Esophagus mucosa (tissue), 1 donor: ENCODE measurements at regions not wholly inside any gene's neighbourhood (a gene's known extent, or its start where the extent isn't known, plus 50 kb on each side); places are given as distances from the start of the nearest gene placed in this dataset.

Experiments used
- ATAC-seq: fragments of 200-7000 bp; cut with Tn5 transposase; one replicate; pipeline ENCODE4 v1.9.1; 2020
- donor health status: DM: yes; HTN: yes; CAD: no.

DNA sequence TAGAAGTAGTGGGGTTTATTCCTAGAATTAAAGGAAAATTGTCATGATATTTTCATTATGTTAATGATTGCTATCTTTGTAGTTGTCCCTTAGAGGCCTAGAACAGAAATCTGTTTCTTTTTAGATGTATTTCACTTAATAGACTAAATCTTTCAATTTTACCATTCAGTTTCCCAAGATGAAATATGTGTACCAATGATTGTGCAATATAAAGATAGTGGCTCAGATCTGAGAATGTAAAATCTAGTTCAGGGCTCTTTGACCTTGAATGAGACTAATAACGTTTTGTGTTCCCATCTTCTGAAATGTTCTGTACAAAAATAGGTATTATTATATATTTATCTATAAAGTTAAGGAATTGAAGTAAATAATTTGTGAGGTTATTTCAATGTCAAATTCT, 947.9 kb downstream of the DTWD2 start:
- no peak for ATAC-seq

DNA sequence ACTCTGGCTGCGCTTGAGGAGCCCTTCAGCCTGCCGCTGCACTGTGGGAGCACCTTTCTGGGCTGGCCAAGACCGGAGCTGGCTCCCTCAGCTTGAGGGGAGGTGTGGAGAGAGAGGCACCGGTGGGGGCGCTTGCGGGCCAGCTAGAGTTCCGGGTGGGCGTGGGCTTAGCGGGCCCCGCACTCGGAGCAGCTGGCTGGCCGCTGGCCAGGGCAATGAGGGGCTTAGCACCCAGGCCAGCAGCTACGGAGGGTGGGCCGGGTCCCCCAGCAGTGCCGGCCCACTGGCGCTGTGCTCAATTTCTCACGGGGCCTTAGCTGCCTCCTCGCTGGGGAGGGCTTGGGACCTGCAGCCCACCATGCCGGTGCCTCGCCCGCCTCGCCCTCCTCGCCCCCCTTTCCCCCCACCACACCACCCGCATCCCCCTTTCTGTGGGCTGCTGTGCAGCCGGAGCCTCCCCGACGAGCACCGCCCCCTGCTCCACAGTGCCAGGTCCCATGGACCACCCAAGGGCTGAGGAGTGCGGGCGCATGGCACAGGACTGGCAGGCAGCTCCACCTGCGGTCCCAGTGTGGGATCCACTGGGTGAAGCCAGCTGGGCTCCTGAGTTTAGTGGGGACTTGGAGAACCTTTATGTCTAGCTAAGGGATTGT, 954.5 kb downstream of the DTWD2 start:
- ATAC-seq, result no peak

DNA sequence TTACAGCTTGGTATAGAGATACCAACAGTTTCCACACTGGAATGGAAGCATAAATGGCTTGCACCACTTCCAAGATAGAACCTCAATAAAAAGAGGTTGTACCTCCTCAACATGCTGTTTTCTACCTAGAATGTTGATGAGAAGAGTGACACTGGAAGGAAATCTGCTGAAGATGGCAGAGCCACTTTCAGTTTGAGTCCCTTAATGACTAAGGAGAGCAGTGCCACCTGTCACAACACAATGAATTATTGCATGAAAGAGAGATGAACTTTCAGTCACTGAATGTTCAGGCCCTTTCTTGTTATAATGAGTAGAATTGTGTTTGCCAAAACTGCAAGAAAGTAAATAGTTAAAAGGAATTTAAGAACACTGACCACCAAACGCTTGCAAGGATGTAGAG, 958.5 kb downstream of the DTWD2 start:
- ATAC-seq, result no peak

DNA sequence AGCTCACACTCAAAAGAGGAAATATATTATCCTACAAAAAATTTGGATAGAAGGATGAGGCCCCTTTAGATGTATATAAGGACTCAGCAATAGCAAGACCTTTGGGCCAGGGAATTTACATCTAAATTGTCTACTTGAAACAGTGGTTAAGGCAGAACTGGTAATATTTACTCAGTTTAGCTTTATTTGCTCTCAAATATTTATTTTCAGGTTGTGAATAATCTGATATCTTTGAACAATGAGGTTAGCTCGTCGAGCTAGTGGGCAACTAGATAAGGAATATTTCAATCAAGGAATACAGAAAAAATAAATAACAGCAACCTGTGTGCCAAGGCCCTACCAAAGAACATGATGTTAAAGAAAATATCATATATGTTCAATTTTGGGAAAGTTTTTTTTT, 966.3 kb downstream of the DTWD2 start:
- no peak for ATAC-seq

DNA sequence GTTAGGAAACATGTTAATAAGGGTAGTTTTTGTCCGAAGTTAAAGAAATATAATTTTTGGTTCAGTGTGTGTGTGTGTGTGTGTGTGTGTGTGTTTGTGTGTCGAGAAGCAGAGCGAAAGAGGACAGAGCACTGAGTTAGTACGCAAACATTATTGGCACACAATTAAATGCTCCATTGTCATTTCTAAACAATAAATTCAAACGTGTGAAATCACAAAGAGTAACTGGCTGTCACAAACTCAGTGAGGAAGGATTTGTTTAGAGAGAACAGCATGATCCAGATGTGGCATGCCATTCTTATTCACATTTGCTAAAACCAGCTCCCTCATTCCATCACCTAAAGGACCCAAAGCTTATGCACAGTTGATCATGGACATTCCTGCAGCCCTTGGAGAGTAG, 970.8 kb downstream of the DTWD2 start:
- no peak for ATAC-seq

DNA sequence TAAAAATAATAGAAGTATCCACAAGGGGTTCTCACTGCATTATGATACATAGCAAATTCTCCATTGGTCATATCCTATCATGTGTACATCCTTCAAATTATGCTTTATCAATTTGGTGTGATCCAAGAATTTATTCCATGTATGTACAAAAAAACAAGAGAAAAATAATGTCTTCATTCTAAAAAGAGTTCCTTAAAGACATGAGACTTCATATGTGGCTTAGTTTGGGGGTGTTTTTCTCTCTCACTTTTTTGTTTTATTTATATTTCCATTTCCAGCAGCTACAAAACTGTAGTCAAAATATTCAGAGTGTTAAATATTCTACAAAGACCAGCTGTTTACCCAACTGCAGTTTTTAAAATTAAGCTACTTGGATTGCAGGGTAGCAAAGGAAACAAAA, 972.0 kb downstream of the DTWD2 start:
- ATAC-seq, result no peak

DNA sequence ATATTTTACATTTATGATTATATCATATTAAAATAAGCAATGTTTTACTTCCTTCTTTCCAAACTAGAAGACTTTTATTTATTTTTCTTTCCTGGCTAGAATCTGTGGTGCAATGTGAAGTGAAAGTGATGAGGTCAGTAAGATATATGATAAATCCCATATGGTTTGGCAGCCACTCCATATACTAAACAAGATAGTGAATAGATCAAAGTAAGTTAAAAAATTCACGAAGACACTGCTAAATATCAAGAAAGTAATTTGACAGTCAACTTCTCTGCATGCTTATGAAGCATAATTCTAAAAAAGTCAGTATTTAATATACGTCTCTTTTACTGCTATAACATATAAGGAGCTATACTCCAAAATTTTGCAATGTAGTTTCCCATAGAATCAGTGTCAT, 972.8 kb downstream of the DTWD2 start:
- ATAC-seq, result no peak

DNA sequence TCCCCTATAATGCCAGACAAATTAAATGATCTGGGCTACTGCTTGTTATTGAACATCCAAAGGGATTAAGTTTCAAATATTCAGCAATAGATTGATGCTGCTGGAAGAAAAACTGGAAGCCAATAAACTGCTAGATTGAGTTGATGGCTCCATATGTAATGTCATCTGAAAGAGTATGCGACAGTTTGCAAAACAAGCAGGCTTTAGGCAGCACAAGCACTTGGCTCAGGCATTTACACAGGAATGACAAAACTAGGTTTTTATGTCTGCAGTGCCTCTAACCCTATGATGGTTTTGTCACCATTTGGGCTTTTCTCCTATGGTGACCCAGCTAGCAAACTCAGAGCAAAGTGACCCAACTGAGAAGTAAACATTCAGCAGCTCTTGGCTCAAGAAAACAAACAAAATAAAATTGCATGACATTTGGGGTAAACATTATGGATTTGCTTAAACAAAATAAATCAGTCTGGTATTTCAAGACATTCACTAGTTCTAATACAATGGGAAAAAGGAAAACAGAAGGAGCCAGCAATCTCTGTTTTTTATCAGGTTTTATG, 978.5 kb downstream of the DTWD2 start:
- ATAC-seq, result no peak

DNA sequence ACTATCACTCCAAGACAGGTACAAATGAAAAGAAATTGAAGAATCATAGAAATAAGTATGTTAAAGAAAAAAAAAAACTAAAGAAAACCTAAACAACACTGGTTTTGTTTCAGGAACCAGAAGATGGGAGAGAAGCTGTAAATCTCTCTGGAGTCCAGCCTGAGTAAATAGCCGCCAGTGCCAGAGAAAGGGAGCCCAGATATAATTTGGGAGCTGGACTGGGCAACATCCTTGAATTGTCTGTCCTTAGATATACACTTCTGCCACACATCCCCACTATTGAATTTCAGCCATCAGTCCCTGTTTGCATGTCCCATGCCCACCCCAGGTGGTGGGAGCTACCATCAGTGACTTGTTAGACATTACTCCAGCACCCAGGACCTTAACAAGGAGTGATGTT, 979.6 kb downstream of the DTWD2 start:
- ATAC-seq, result no peak

DNA sequence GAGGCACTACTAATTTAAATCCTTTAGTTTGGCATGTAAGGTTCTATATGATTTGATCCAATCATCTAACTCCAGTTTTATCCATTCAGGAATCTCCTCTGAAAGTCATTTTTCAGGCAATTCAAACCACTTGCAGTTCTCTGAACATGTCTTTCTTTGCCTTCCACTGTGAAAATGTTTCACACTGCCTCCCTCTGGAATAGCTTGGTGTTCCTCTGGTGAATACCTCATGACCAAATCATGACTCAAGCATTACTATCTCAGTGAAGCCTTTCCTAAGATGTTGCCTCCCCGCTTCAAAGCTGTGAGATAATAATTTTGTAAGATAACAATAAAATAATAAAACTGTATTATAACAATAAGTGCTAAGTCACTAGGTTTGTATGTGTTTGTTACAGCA, 981.1 kb downstream of the DTWD2 start:
- no peak for ATAC-seq

DNA sequence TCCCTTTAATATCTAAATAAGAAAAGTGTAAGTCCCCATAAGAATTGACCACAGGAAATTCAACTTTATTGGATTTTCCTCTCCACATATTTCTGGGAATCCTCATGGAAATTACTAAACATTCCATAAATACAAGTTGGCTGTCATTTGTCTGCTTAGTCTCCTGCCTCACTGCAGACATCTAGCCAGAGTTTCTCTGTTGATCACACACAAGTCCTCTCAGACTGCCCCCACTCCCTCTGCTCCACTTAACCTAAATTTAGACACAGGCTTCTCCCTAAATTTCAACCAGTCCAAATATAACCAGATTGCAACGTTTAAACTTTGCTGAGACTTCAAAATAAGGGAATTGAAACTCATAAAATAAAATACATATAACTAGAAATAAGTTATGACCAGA, 982.1 kb downstream of the DTWD2 start:
- ATAC-seq, result no peak

DNA sequence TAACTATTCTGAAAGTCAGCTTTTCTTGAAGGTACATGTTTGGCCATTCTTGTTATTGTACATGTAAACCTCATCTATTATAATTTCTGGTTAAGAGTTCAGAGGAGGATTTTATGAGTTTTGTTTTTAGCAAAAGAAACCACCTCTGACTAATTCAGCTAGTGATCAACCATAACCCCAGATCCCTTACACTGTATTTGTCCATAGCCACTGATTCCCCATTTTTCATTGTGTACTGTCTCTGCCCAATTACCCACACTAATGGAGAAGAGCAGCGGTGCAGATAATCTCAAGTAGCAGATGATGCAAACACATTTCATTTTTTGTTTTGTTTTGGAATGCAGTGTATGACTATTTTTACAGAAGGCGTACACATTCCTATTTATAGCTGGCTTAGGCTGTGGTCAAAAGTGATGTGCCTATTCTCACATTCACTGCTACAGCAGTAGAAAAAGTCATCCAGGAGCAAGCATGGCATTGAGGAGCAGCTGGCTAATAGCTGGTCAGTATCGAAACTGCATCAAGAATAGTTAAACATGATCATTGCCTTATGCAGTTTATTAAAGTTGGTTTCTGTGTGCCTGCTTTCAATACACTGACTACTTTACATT, 988.3 kb downstream of the DTWD2 start:
- ATAC-seq, result no peak

DNA sequence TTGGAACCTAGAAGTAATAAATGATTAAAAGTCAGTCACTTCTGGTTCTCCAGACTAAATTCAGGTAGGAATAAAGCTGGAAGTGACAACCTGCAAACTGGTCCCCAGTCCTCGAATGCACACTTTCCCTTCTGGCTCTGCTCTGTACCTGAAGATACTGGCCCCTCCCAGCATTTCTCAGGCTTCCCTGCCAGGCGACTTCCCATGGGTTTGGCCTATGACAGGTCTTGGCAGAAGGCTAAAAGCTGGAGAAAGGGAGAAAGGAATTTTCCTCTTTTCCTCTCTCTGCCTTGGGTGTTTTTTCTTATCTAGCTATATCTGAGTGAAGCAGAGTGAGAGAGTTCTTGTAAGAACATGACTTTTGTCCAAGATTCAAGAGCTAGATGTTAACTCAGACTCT, 1005.7 kb downstream of the DTWD2 start:
- ATAC-seq, result no peak

DNA sequence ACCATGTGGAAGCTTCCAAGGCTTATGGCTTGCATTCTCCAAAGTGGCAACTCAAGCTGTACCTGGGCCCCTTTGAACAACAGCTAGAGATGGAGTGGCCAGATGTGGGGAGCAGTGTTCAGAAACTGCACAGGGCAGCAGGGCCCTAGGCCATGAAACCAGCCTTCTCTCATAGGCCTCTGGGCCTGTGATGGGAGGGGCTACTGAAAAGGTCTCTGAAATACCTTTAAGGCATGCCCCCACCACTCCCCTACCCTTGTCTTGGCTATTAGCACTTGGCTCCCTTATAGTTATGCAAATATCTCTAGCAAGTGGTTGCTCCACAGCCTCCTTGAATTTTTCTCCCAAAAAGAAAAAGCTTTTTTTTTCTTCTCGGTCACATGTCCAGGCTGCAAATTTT, 1014.6 kb downstream of the DTWD2 start:
- ATAC-seq, result no peak

DNA sequence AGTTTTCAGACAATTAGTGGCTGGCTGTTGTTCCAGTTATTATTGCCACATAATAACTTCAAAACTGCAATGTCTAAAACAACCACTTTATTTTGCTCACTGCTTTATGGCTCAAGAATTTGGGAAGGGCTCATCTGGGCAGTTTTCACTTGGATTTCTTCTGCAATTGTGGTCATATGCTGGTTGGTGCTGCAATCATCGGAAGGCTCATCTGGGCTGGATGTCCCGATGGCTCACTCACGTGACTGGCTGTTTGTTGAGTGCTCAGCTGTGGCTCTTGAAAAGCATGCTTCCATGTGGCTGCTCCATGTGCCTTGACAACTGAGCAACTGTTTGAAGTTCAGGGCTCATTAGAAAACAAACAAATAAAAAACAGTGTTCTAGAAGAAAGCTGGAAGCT, 1032.5 kb downstream of the DTWD2 start:
- ATAC-seq, result no peak

DNA sequence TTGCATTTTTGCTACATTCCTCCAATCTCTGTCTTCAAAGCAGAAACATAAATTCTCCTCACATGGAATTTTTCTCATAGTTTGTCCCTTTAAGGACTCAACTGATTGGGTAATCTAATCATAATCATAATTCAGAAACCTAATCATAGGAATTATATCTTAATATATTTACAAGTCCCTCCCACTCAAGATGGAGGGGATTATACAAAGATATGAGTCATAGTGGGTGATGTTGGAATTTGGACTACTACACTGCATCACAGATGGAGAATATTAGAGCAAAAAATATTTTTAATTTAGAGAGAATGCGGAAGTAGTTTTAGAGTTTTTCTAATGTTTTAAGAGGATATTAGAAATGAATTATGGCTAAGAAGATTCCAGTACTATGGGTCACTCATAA, 1034.0 kb downstream of the DTWD2 start:
- ATAC-seq, result no peak

DNA sequence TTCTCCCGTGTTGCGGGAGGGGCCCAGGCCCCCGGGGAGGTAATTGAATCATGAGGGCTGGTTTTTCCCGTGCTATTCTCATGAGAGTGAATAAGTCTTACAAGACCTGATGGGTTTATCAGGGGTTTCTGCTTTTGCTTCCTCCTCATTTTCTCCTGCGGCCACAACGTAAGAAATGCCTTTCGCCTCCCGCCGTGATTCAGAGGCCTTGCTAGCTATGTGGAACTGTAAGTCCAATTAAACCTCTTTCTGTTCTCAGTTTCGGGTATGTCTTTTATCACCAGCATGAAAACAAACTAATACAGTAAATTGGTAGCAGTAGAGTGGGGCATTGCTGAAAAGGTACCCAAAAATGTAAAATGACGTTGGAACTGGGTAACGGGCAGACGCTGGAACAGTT, 1035.1 kb downstream of the DTWD2 start:
- no peak for ATAC-seq

DNA sequence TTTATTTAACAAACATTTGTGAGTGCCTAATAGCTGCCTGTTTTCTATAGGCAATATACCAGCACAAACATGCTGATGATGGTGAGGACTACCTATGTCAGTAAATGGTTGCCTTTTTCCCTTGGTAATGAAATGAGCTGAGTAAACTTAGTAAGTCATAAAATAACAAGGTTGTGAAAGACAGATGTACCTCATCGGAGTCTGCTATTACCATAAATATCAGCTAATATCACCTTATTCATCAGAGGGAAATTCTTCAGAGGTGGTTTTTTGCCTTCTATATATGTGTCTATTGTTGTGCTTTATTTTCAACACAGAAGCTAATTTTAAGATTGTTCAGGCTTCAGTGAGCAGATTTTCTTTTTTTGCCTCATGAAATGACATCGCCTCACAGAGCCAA, 1040.5 kb downstream of the DTWD2 start:
- ATAC-seq, result no peak

DNA sequence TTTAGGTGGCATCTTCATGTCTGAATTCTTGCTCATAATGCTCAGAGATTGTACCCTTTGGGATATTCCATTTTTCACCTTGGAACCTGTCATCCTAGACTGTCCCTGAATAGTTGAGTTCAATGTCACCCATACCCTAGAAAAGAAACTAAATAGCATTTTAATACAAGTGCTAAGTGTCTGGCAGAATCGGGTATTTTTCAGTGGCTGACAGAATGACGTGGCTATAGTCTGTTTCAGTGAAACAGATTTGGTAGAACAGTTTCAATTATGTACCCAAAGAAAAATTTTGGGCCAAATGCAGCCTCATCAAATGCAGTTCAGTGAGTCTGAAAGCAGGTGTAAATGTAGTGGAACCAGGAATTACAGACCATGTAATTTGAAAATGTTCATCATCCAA, 1041.2 kb downstream of the DTWD2 start:
- ATAC-seq, result no peak

DNA sequence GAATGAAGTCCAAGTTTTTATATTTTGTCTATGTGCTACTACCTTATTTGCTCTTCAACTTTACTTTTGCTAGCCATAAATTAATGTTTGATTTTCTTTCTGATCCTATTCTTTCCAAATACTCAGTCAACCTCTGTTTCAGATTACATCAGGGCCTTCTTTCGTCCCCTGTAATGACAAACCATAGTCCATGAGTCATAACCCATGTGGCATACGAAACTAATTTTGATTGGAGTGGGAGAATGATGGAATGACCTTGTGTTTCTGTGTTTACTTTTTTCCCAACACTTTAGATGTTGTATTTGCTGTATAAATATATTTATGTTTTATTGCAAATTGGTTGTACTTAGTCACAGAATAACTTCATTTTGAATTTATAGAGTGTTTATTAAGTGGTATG, 1043.1 kb downstream of the DTWD2 start:
- ATAC-seq, result no peak

DNA sequence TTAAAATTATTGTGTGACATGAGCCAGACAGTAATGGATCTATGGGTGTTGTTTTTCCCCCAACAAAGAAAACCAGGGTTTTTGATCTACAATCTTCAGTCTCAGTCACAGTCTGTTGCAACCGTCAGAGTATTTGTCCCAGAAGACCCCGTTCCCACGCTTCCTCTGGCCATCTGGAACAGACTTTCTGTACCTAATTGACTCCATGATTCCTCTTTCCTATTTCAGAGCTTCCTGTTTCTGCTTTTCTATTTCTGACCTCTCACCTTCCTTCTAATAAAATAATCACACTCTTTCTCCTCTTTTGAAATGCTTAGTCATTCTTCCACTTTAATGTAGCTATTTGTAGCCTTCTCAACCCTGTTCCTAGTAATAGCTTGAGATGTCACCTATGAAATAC, 1044.8 kb downstream of the DTWD2 start:
- ATAC-seq, result no peak

DNA sequence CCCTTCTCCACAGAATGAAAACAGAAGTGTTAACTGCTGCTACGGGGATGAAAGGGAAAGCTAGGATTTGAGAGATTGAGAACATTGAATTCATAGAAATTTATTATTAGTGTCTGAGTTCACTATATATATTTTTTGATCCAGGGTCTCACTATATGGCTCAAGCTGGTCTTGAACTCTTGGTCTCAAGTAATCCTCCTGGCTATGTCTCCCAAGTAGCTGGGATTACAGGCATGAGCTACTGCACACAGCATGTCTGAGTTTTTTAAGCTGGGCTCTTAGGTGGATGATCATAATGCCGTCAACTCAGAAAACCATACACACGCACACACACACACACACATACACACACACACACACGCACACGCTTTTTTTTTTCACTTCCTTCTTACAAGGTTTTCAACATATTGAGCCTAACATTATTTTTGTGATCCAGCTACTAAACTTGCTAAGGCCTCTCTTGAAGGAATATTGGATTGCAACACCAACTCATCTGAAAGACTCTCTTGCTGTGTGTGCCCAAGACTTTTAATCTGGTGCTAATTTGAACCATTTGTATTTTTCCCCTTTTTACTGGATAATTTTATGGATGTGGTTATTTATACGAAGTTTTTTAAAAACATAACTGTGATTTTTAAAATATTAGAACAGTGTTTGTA, 1045.4 kb downstream of the DTWD2 start:
- no peak for ATAC-seq

DNA sequence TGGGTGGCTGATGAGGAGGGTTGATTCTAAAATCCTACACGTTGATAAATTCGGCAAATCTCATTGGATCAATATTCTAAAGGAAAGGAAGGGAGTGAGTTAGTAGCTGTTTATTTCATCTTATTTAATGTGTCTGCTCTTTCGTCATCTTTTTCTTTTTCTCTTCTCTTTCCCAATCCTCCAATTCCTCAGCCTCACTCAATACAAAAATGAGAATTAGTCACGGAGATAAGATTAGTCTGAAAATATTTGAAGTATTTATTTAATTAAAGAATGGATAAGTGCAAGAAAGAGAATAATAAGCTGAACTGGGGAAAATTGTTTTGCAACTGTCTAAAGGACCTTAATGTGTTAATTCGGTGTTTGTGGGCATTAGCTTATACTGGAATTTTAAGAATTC, 1095.1 kb downstream of the DTWD2 start:
- no peak for ATAC-seq

DNA sequence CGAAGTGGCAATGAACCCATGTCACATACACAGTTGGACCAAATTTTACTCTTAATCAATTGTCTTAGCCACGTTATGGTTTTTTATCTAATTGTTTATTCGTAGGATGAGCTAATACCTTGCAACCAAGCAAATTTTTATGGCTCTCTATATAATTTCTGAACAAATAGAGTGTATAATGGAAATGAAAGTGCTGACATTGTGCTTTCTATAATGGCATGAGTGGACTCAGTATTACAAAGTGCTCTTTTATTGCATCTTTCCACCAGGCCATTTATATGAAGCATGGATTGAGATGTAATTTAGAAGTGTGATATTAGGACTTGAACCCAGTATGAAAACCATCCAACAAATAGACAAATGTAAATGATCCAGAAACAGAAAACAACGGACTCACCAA, 1096.0 kb downstream of the DTWD2 start:
- no peak for ATAC-seq
